ENCODE measurements at regions not wholly inside any gene's neighbourhood (a gene's known extent, or its start where the extent isn't known, plus 50 kb on each side); places are given as distances from the start of the nearest gene placed in this dataset.

DNA sequence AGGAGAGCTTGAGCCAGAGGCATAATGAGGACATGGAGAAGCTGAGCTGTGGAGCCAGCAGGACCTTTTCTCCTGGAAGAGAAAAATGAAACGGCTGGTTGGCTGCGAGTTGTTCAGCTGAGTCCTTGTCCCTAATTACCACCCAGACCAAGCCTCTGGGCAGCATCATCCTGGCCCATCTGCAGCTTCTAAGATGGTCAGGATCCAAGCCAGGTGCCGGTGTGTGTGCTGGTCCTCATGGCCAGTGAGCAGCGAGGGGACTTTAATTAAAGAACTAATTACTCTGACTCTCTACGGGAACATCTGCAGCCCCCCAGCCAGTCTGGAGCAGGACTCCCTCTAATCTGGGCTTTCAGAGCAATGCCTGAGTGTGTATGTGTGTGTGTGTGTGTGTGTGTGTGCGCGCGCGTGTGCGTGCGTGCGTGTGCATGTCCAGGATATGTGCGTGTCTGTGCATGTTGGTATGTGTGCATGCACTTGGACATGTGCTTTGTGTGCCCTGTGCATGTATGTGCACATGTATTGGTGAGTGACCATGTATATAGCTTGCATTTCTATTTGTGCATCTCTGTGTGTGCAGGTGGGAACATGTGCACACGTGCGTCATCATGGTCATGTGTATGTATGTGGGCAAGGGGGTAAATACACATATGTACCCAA is 173.9 kb downstream of the DHX35 start:
- no peak for DNase-seq (ENCODE audit: low read depth)
- no peak overlapping the region for H3K4me3 ChIP-seq (ENCODE audit: low read length)
- TF ChIP-seq, protein P1, sequence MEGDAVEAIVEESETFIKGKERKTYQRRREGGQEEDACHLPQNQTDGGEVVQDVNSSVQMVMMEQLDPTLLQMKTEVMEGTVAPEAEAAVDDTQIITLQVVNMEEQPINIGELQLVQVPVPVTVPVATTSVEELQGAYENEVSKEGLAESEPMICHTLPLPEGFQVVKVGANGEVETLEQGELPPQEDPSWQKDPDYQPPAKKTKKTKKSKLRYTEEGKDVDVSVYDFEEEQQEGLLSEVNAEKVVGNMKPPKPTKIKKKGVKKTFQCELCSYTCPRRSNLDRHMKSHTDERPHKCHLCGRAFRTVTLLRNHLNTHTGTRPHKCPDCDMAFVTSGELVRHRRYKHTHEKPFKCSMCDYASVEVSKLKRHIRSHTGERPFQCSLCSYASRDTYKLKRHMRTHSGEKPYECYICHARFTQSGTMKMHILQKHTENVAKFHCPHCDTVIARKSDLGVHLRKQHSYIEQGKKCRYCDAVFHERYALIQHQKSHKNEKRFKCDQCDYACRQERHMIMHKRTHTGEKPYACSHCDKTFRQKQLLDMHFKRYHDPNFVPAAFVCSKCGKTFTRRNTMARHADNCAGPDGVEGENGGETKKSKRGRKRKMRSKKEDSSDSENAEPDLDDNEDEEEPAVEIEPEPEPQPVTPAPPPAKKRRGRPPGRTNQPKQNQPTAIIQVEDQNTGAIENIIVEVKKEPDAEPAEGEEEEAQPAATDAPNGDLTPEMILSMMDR (IDR thresholded peaks at IDR 0.05; ENCODE audit: insufficient read depth, low read depth, low read length, missing control alignments) = no peak

DNA sequence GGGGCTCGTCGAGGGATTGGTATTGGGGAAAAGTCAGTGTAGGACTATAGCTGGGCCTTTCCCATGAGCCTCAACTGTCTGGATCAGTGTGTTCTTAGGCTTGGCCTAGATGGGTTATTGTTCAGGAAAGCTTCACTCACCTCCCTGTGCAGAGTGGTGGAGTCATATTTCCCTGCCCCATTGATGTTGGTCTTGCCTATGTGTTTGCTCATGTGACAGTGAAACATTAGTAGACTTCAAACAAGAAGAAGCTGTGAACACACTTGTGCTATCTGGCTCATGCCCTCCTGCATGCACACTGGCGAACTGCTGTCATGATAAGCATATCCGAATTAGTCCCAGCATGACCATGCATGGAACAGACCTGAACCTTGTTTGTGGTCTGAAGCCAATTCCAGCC is 171.1 kb downstream of the DHX35 start:
- TF ChIP-seq, protein P1 (IDR thresholded peaks at IDR 0.05; ENCODE audit: insufficient read depth, low read depth, low read length, missing control alignments) = no peak
- DNase-seq (ENCODE audit: low read depth) = no peak
- H3K4me3 ChIP-seq (ENCODE audit: low read length) = no peak overlapping the region

DNA sequence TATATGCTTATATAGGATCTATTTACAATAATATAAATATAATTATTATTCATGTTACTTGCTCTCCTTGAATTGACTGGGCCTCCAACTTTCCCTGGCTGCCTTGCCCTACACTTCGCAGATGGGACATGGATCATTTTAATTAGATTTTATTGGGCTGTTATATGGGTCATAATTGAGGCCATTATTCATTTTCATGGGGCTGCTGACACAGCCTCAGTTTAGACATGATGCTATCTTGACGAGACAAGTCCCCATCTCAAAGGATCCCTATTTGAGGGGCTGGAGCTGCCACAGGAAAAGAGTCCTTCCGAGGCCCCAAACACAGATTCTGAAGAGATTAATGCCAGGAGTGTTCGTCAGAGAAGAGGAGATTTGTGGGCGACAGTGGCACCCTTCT is 170.4 kb downstream of the DHX35 start:
- no peak for DNase-seq (ENCODE audit: low read depth)
- TF ChIP-seq, protein P1 (IDR thresholded peaks at IDR 0.05; ENCODE audit: insufficient read depth, low read depth, low read length, missing control alignments) = no peak
- no peak overlapping the region for H3K4me3 ChIP-seq (ENCODE audit: low read length)

DNA sequence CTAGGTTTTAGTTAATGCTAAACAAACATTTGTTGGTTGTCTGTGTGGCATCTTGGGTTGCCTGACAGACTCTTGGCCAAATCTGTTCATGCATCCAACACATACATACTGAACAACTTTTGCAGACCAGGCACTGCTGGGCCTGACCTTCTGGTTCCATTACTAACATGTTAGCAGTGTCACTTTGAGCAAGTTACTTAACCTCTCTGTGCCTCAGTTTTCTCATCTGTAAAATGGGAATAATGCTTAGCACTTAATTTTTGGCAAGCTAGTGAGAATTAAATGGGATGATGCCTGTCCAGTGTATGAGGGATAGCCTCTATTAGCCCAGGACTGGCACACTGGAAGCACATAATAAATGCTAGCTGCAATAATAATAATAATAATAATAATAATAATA is 169.9 kb downstream of the DHX35 start:
- TF ChIP-seq, protein P1 (IDR thresholded peaks at IDR 0.05; ENCODE audit: insufficient read depth, low read depth, low read length, missing control alignments) = no peak
- no peak for DNase-seq (ENCODE audit: low read depth)
- H3K4me3 ChIP-seq (ENCODE audit: low read length) = no peak overlapping the region

DNA sequence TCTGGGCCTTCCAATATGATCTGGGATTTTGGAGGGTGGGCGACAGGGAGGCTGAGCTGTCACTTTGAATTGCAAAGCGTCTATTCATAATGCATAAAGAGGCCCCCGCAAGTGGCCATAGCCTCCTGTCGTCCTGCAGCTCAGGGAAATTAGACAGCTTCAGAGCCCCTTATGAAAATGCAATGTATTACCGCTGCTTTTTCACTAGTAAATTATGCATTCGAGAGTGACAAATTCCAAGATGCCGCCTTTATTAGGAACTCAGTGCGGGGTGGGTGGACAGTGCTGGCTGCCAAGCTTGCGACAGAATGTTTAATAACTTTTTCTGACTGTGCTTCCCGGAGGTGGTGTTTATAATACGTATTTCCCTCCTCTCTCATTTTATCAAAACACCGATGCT is 168.5 kb downstream of the DHX35 start:
- H3K4me3 ChIP-seq (ENCODE audit: low read length) = no peak overlapping the region
- DNase-seq (ENCODE audit: low read depth) = no peak
- TF ChIP-seq, protein P1 (IDR thresholded peaks at IDR 0.05; ENCODE audit: insufficient read depth, low read depth, low read length, missing control alignments) = no peak

DNA sequence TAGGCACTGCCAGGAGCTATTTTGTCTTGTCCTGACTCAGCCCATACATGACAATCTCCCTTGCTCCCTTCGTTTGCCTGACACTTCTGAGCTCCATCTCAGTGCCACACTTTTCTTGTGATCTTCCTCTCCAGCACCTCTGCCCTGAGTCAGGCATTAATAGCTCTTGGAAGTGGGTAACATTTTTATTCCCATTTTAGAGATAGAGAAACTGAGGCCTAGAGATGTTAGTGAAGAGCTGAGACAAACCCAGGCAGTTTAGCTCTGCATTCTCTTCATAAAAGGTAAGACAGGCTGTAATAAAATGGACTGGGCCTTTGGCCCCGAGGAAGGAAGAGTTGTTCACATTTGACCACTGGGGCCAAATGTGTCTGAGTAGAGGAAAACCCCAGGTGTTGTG is 167.4 kb downstream of the DHX35 start:
- TF ChIP-seq, protein P1 (IDR thresholded peaks at IDR 0.05; ENCODE audit: insufficient read depth, low read depth, low read length, missing control alignments) = no peak
- no peak overlapping the region for H3K4me3 ChIP-seq (ENCODE audit: low read length)
- DNase-seq (ENCODE audit: low read depth) = no peak

DNA sequence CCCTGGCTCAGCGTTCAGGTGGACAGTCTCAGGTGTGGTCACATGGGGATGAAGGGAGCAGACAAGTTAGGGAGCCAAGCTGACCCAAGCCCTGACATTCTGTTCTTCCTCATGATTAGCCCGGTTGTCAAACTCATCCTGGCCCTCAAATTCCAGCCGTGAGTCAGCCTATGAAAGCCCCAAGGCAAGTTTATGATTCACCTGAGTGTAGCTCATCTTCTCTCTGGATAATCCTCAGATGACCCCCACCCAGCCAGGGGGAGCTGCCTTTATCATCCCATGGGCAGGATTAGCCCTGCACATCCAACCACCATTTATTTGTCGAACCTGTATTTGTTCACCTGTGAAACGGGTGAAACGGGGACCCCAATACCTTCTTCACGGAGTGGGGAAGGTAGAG is 161.9 kb downstream of the DHX35 start:
- TF ChIP-seq, protein P1 (IDR thresholded peaks at IDR 0.05; ENCODE audit: insufficient read depth, low read depth, low read length, missing control alignments) = no peak
- peak; percentile 62 for DNase-seq (ENCODE audit: low read depth)
- H3K4me3 ChIP-seq (ENCODE audit: low read length) = no peak overlapping the region

All from epithelial cell of esophagus (primary cell).